Tibial artery (tissue), 4 donors: ENCODE measurements at regions not wholly inside any gene's neighbourhood (a gene's known extent, or its start where the extent isn't known, plus 50 kb on each side); places are given as distances from the start of the nearest gene placed in this dataset.

Experiments
- DNase-seq, 2 donors: peaks; one replicate each; pipeline ENCODE4 v3.0.0-alpha.2; 2019
- H3K27ac ChIP-seq, 2 donors: fragments of 200-600 bp; sonication (generic) in 1 of 2; 1 replicate in 1 of 2; 2 replicates in 1 of 2; pipeline ENCODE4 v1.5.1; 2018 to 2019; ENCODE audit warnings: mild to moderate bottlenecking in 1 of 2
- H3K27me3 ChIP-seq, 2 donors: fragments of 200-600 bp; sonication (generic) in 1 of 2; one replicate each; pipeline versions ENCODE4 v1.5.1 to v1.6.0; 2016 to 2019
- H3K36me3 ChIP-seq, 3 donors: fragments of 200-600 bp; sonication (generic) in 2 of 3; one replicate each; pipeline ENCODE4 v1.5.1; 2016 to 2019; ENCODE audit warnings: mild to moderate bottlenecking in 2 of 3
- H3K4me1 ChIP-seq, 4 donors: fragments of 200-600 bp; sonication (generic) in 2 of 4; 1 replicate in 3 of 4; 2 replicates in 1 of 4; pipeline ENCODE4 v1.5.1; 2016 to 2019
- H3K4me3 ChIP-seq, 2 donors: fragments of 200-600 bp; sonication (generic) in 1 of 2; 1 replicate in 1 of 2; 2 replicates in 1 of 2; pipeline ENCODE4 v1.5.1; 2018 to 2019; ENCODE audit warnings: mild to moderate bottlenecking in 2 of 2
- H3K9me3 ChIP-seq, 3 donors: fragments of 200-600 bp; sonication (generic) in 1 of 3; one replicate each; pipeline ENCODE4 v1.5.1; 2016 to 2019
- CTCF ChIP-seq, 2 experiments: fragments of 200-600 bp in 1 of 2; fragments of 450-650 bp in 1 of 2; IDR thresholded peaks; one replicate each; pipeline ENCODE4 v1.5.1; 2017 to 2019; ENCODE audit warnings: antibody characterized with exemption in 2 of 2, mild to moderate bottlenecking in 1 of 2, moderate library complexity in 1 of 2
- intact Hi-C: fragments of 100-400 bp; cut with DNase I; formaldehyde crosslinking; loops from one replicate; pipeline ENCODE4 v1.15.0; 2023; ENCODE audit warnings: low total_unique reads

GRCh38 chr1:17883662-17884395 lies 128.7 kb downstream of the ACTL8 start:
- no peaks in the 10 kb centered on the region for H3K36me3 ChIP-seq
- H3K27me3 ChIP-seq = peaks cover 0 to 50% of the 10 kb centered on the region in 2 donors
- H3K27ac ChIP-seq = no peak overlapping the region
- intact Hi-C loops = no loop called here
- DNase-seq = peak in 1 of 2 donors; percentile 33
- no peaks in the 10 kb centered on the region for H3K9me3 ChIP-seq
- no peak overlapping the region for H3K4me3 ChIP-seq
- peaks cover 0 to 8% (median 0%) of the 10 kb centered on the region in 4 donors for H3K4me1 ChIP-seq
- no peak for TF ChIP-seq CTCF (IDR thresholded peaks at IDR 0.05)

GRCh38 chr1:17885663-17886320 lies 130.7 kb downstream of the ACTL8 start:
- intact Hi-C loops = no loop called here
- Histone ChIP-seq H3K27ac (no peak overlapping the region), H3K4me1 (peaks cover 0 to 19% (median 6%) of the 10 kb centered on the region in 4 donors), H3K27me3 (peaks cover 0 to 54% of the 10 kb centered on the region in 2 donors), H3K36me3 (no peaks in the 10 kb centered on the region), H3K9me3 (no peaks in the 10 kb centered on the region), H3K4me3 (no peak overlapping the region)
- peak in 1 of 2 donors; percentile 49 for DNase-seq
- no peak for TF ChIP-seq CTCF (IDR thresholded peaks at IDR 0.05)

GRCh38 chr1:17886386-17886785 lies 131.3 kb downstream of the ACTL8 start:
- Histone ChIP-seq H3K27me3 (peaks cover 0 to 51% of the 10 kb centered on the region in 2 donors), H3K27ac (no peak overlapping the region), H3K9me3 (no peaks in the 10 kb centered on the region), H3K36me3 (no peaks in the 10 kb centered on the region), H3K4me1 (peaks cover 0 to 23% (median 11%) of the 10 kb centered on the region in 4 donors), H3K4me3 (no peak overlapping the region)
- TF ChIP-seq CTCF (IDR thresholded peaks at IDR 0.05) = no peak
- DNase-seq = no peak
- intact Hi-C loops = no loop called here

GRCh38 chr1:17886838-17887441 lies 131.8 kb downstream of the ACTL8 start:
- TF ChIP-seq CTCF (IDR thresholded peaks at IDR 0.05) = no peak
- peak in 1 of 2 donors; percentile 46 for DNase-seq
- peaks cover 0 to 51% of the 10 kb centered on the region in 2 donors for H3K27me3 ChIP-seq

GRCh38 chr1:17887661-17888371 lies 132.7 kb downstream of the ACTL8 start:
- Histone ChIP-seq H3K27ac (no peak overlapping the region), H3K4me1 (peaks cover 0 to 29% (median 23%) of the 10 kb centered on the region in 4 donors), H3K4me3 (no peak overlapping the region), H3K9me3 (no peaks in the 10 kb centered on the region), H3K36me3 (no peaks in the 10 kb centered on the region), H3K27me3 (peaks cover 0 to 48% of the 10 kb centered on the region in 2 donors)
- intact Hi-C loops = no loop called here
- TF ChIP-seq CTCF (IDR thresholded peaks at IDR 0.05) = no peak
- peak in 1 of 2 donors; percentile 44 for DNase-seq

More at GRCh38 chr1:17886838-17887441, 131.8 kb downstream of the ACTL8 start:
- no peaks in the 10 kb centered on the region for H3K9me3 ChIP-seq
- intact Hi-C loops = no loop called here
- peaks cover 0 to 23% (median 16%) of the 10 kb centered on the region in 4 donors for H3K4me1 ChIP-seq
- H3K36me3 ChIP-seq = no peaks in the 10 kb centered on the region
- H3K4me3 ChIP-seq = no peak overlapping the region
- no peak overlapping the region for H3K27ac ChIP-seq
